NCI-H1105 treated with DMSO at 0.1 percent for 48 hours (cell line): ENCODE measurements at regions not wholly inside any gene's neighbourhood (a gene's known extent, or its start where the extent isn't known, plus 50 kb on each side); places are given as distances from the start of the nearest gene placed in this dataset.

Experiments used
- DNase-seq: peaks from one replicate; lab custom pipeline; 2025; lab: John Stamatoyannopoulos, UW

- DNase-seq, result no peak
These were observed 97.9 kb upstream of the PFN2 start for GRCh38 chr3:150068440-150069153.

GRCh38 chr3:150067561-150067960 lies 96.9 kb upstream of the PFN2 start:
- no peak for DNase-seq

GRCh38 chr3:150064971-150065370 lies 94.3 kb upstream of the PFN2 start:
- no peak for DNase-seq

- no peak for DNase-seq
These were observed 92.5 kb upstream of the PFN2 start for GRCh38 chr3:150063237-150063636.

GRCh38 chr3:150062492-150062891 lies 91.8 kb upstream of the PFN2 start:
- DNase-seq, result no peak

GRCh38 chr3:150061288-150062024 lies 90.8 kb upstream of the PFN2 start:
- DNase-seq, result no peak

GRCh38 chr3:150059729-150060128 lies 89.0 kb upstream of the PFN2 start:
- peak; percentile 95 for DNase-seq

- peak; percentile 69 for DNase-seq
These were observed 88.5 kb upstream of the PFN2 start for GRCh38 chr3:150059241-150059640.

- DNase-seq, result no peak
These were observed 86.5 kb upstream of the PFN2 start for GRCh38 chr3:150057227-150057626.

- no peak for DNase-seq
These were observed 84.6 kb upstream of the PFN2 start for GRCh38 chr3:150055332-150055731.

- DNase-seq, result no peak
These were observed 83.9 kb upstream of the PFN2 start for GRCh38 chr3:150054635-150055034.

- DNase-seq, result no peak
These were observed 79.8 kb upstream of the PFN2 start for GRCh38 chr3:150050510-150050909.

GRCh38 chr3:150049317-150049716 lies 78.6 kb upstream of the PFN2 start:
- DNase-seq, result no peak

- DNase-seq, result no peak
These were observed 71.2 kb upstream of the PFN2 start for GRCh38 chr3:150041877-150042276.

- no peak for DNase-seq
These were observed 69.4 kb upstream of the PFN2 start for GRCh38 chr3:150040097-150040496.

GRCh38 chr3:150038830-150039229 lies 68.1 kb upstream of the PFN2 start:
- no peak for DNase-seq

- DNase-seq, result no peak
These were observed 66.1 kb upstream of the PFN2 start for GRCh38 chr3:150036780-150037179.

- no peak for DNase-seq
These were observed 65.4 kb upstream of the PFN2 start for GRCh38 chr3:150035910-150036612.

GRCh38 chr3:150035301-150035779 lies 64.6 kb upstream of the PFN2 start:
- no peak for DNase-seq

GRCh38 chr3:150033721-150034120 lies 63.0 kb upstream of the PFN2 start:
- peak; percentile 95 for DNase-seq

- no peak for DNase-seq
These were observed 60.1 kb upstream of the PFN2 start for GRCh38 chr3:150030841-150031240.

- DNase-seq, result no peak
These were observed 52.5 kb upstream of the PFN2 start for GRCh38 chr3:150023239-150023636.
